ENCODE measurements at regions not wholly inside any gene's neighbourhood (a gene's known extent, or its start where the extent isn't known, plus 50 kb on each side); places are given as distances from the start of the nearest gene placed in this dataset.

DNA sequence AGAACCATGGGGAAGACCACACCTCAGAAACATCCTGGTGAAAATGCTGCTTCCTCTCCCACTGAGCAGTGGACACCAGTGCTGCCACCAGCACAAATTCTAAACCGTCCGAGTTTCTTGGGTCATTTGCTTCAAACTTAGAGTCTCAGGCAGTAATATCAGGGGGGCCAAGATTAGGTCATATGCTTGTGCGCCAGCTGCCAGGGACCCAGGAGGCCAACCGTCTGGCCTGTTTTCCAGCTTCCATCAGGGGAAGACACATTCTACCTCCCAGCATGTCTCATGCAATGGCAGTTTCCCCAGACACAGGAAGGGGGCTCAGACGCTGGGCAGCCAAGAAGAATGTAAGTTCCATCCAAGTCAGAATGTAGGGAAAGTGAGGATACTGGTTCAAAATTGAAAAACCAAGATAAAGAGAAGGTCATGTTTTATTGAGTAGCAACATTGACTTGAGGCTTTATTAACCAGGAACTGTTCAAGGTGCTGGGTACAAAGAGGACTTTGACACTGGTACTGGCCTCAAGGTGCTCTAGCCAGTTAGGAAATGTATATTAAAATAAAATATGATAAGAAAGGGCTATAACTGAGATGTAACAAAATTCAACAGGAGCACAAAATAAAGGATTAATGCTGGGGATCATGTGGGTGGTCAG is 59.7 kb upstream of the EED start:
- DNase-seq (ENCODE audit: low spot score): no peak
- TF ChIP-seq CTCF (IDR thresholded peaks at IDR 0.05; ENCODE audit: borderline replicate concordance, control extremely low read depth, extremely low read depth, insufficient read depth, missing control alignments): no peak
- in situ Hi-C loops (cut with MboI; ENCODE audit: low sequenced_read_pairs, unreplicated experiment): no loop called here

DNA sequence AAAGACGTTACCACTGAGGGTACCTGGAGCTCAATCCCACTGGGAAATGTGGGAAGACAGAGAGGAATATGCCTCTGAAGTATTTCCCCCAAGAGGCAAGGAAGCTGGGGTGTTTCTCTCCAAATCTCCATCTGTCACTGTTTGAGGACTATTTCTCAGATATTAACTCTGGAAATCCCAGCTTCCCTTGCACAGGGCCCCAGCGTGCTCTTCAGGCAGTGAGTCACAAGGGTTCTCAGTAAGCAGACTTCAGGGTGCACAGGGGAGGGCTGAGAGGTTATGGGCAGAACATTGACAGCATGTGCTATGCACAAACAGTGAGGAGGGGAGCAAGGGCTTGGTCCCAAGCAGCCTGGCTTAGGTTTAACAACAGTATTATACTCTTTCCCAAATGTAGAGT is 60.9 kb upstream of the EED start:
- TF ChIP-seq CTCF (IDR thresholded peaks at IDR 0.05; ENCODE audit: borderline replicate concordance, control extremely low read depth, extremely low read depth, insufficient read depth, missing control alignments): no peak
- in situ Hi-C loops (cut with MboI; ENCODE audit: low sequenced_read_pairs, unreplicated experiment): no loop called here
- no peak for DNase-seq (ENCODE audit: low spot score)

- in situ Hi-C loops (cut with MboI; ENCODE audit: low sequenced_read_pairs, unreplicated experiment): no loop called here
- no peak for TF ChIP-seq CTCF (IDR thresholded peaks at IDR 0.05; ENCODE audit: borderline replicate concordance, control extremely low read depth, extremely low read depth, insufficient read depth, missing control alignments)
- no peak for DNase-seq (ENCODE audit: low spot score)
These were observed 61.5 kb upstream of the EED start for GRCh38 chr11:86182976-86183584.

DNA sequence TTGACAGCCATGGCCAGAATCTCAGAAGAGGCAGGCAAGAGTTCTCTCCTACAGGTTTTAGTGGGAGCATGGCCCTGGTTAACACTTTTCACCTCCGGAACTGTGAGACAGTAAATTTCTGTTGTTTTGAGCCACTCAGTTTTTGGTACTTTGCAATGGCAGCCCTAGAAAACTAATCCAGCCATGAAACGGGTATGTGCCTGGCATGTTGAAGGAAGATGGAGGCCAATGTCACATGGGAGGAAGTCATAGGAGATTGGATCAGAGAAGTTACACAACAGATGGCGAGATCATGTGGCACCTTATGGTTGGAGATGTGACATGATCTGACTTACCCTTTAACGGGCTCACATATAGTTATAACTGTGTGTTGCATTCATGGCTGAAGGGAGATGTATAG is 63.2 kb upstream of the EED start:
- DNase-seq (ENCODE audit: low spot score): no peak
- no peak for TF ChIP-seq CTCF (IDR thresholded peaks at IDR 0.05; ENCODE audit: borderline replicate concordance, control extremely low read depth, extremely low read depth, insufficient read depth, missing control alignments)
- in situ Hi-C loops (cut with MboI; ENCODE audit: low sequenced_read_pairs, unreplicated experiment): no loop called here

GRCh38 chr11:86180851-86181250 is 63.7 kb upstream of the EED start:
- in situ Hi-C loops (cut with MboI; ENCODE audit: low sequenced_read_pairs, unreplicated experiment): no loop called here
- no peak for TF ChIP-seq CTCF (IDR thresholded peaks at IDR 0.05; ENCODE audit: borderline replicate concordance, control extremely low read depth, extremely low read depth, insufficient read depth, missing control alignments)
- no peak for DNase-seq (ENCODE audit: low spot score)

GRCh38 chr11:86180423-86180822 is 64.1 kb upstream of the EED start:
- TF ChIP-seq CTCF (IDR thresholded peaks at IDR 0.05; ENCODE audit: borderline replicate concordance, control extremely low read depth, extremely low read depth, insufficient read depth, missing control alignments): no peak
- no peak for DNase-seq (ENCODE audit: low spot score)
- in situ Hi-C loops (cut with MboI; ENCODE audit: low sequenced_read_pairs, unreplicated experiment): no loop called here
